ENCODE measurements at regions not wholly inside any gene's neighbourhood (a gene's known extent, or its start where the extent isn't known, plus 50 kb on each side); places are given as distances from the start of the nearest gene placed in this dataset.

- no peak for TF ChIP-seq POLR2A (IDR thresholded peaks at IDR 0.05)
- no peak for TF ChIP-seq CTCF (IDR thresholded peaks at IDR 0.05)
- no peak for TF ChIP-seq EP300 (IDR thresholded peaks at IDR 0.05)
These were observed 630.2 kb downstream of the FAT4 start for GRCh38 chr4:125944966-125945365.
